ENCODE measurements at regions not wholly inside any gene's neighbourhood (a gene's known extent, or its start where the extent isn't known, plus 50 kb on each side); places are given as distances from the start of the nearest gene placed in this dataset.

- H3K4me1 ChIP-seq (ENCODE audit: insufficient read depth, low read length, severe bottlenecking) = no peaks in the 10 kb centered on the region
- H4K20me1 ChIP-seq (ENCODE audit: insufficient read depth, low read length) = no peaks in the 10 kb centered on the region
- H3K27me3 ChIP-seq (ENCODE audit: insufficient read depth, low read length) = no peaks in the 10 kb centered on the region
- no peaks in the 10 kb centered on the region for H3K9me3 ChIP-seq (ENCODE audit: low read length)
- TF ChIP-seq CTCF (IDR thresholded peaks at IDR 0.05; ENCODE audit: low read length) (no peak), EZH2 (IDR thresholded peaks at IDR 0.05; ENCODE audit: borderline replicate concordance, low read length) (no peak)
- H3K9ac ChIP-seq (ENCODE audit: low read length) = no peak overlapping the region
- no peaks in the 10 kb centered on the region for H3K79me2 ChIP-seq (ENCODE audit: insufficient read depth, low read length)
- H2AFZ ChIP-seq (ENCODE audit: low read length) = no peak overlapping the region
- no peaks in the 10 kb centered on the region for H3F3A ChIP-seq (ENCODE audit: insufficient read depth, low read length)
- no peak overlapping the region for H3K4me3 ChIP-seq (ENCODE audit: low read depth, low read length, poor library complexity, severe bottlenecking)
- no peak overlapping the region for H3K4me2 ChIP-seq (ENCODE audit: low read length)
- no peaks in the 10 kb centered on the region for H3K9me2 ChIP-seq (ENCODE audit: low read depth, low read length)
- H3K27ac ChIP-seq (ENCODE audit: low read depth, low read length, poor library complexity, severe bottlenecking) = no peak overlapping the region
- no peaks in the 10 kb centered on the region for H3K36me3 ChIP-seq (ENCODE audit: insufficient read depth, low read length)
Measured at GRCh38 chr5:175230299-175230698, 213.7 kb downstream of the DRD1 start.

GRCh38 chr5:175226506-175226905 lies 217.5 kb downstream of the DRD1 start:
- no peaks in the 10 kb centered on the region for H3K9me3 ChIP-seq (ENCODE audit: low read length)

GRCh38 chr5:175223291-175223690 lies 220.7 kb downstream of the DRD1 start:
- Histone ChIP-seq H3K79me2 (ENCODE audit: insufficient read depth, low read length) (no peaks in the 10 kb centered on the region), H3K9me2 (ENCODE audit: low read depth, low read length) (no peaks in the 10 kb centered on the region), H3K4me3 (ENCODE audit: low read depth, low read length, poor library complexity, severe bottlenecking) (no peak overlapping the region), H3F3A (ENCODE audit: insufficient read depth, low read length) (no peaks in the 10 kb centered on the region), H2AFZ (ENCODE audit: low read length) (no peak overlapping the region), H3K27me3 (ENCODE audit: insufficient read depth, low read length) (no peaks in the 10 kb centered on the region), H3K4me1 (ENCODE audit: insufficient read depth, low read length, severe bottlenecking) (no peaks in the 10 kb centered on the region), H3K9me3 (ENCODE audit: low read length) (no peaks in the 10 kb centered on the region), H3K27ac (ENCODE audit: low read depth, low read length, poor library complexity, severe bottlenecking) (no peak overlapping the region), H3K4me2 (ENCODE audit: low read length) (no peak overlapping the region), H3K36me3 (ENCODE audit: insufficient read depth, low read length) (no peaks in the 10 kb centered on the region), H4K20me1 (ENCODE audit: insufficient read depth, low read length) (no peaks in the 10 kb centered on the region), H3K9ac (ENCODE audit: low read length) (no peak overlapping the region)
- TF ChIP-seq EZH2 (IDR thresholded peaks at IDR 0.05; ENCODE audit: borderline replicate concordance, low read length) = no peak
- TF ChIP-seq CTCF (IDR thresholded peaks at IDR 0.05; ENCODE audit: low read length) = no peak

More at GRCh38 chr5:175226506-175226905, 217.5 kb downstream of the DRD1 start:
- Histone ChIP-seq H3F3A (ENCODE audit: insufficient read depth, low read length) (no peaks in the 10 kb centered on the region), H3K36me3 (ENCODE audit: insufficient read depth, low read length) (no peaks in the 10 kb centered on the region), H3K4me1 (ENCODE audit: insufficient read depth, low read length, severe bottlenecking) (no peaks in the 10 kb centered on the region), H3K9ac (ENCODE audit: low read length) (no peak overlapping the region), H3K27me3 (ENCODE audit: insufficient read depth, low read length) (no peaks in the 10 kb centered on the region), H4K20me1 (ENCODE audit: insufficient read depth, low read length) (no peaks in the 10 kb centered on the region), H3K9me2 (ENCODE audit: low read depth, low read length) (no peaks in the 10 kb centered on the region), H2AFZ (ENCODE audit: low read length) (no peak overlapping the region), H3K4me3 (ENCODE audit: low read depth, low read length, poor library complexity, severe bottlenecking) (no peak overlapping the region), H3K4me2 (ENCODE audit: low read length) (no peak overlapping the region), H3K79me2 (ENCODE audit: insufficient read depth, low read length) (no peaks in the 10 kb centered on the region), H3K27ac (ENCODE audit: low read depth, low read length, poor library complexity, severe bottlenecking) (no peak overlapping the region)
- no peak for TF ChIP-seq CTCF (IDR thresholded peaks at IDR 0.05; ENCODE audit: low read length)
- TF ChIP-seq EZH2 (IDR thresholded peaks at IDR 0.05; ENCODE audit: borderline replicate concordance, low read length) = no peak

Data from OCI-LY1 (cell line).